Prostate gland (tissue), 2 donors: ENCODE measurements at regions not wholly inside any gene's neighbourhood (a gene's known extent, or its start where the extent isn't known, plus 50 kb on each side); places are given as distances from the start of the nearest gene placed in this dataset.

Experiments used
- CTCF ChIP-seq, 4 experiments: fragments of 200-600 bp in 2 of 4; fragments of 450-650 bp in 2 of 4; sonication (generic) in 2 of 4; IDR thresholded peaks; 1 replicate in 3 of 4; 2 replicates in 1 of 4; pipeline ENCODE4 v1.5.1; 2016 to 2019; ENCODE audit warnings: antibody characterized with exemption in 4 of 4, mild to moderate bottlenecking in 2 of 4, moderate library complexity in 2 of 4
- POLR2A ChIP-seq: fragments of 450-650 bp; IDR thresholded peaks from one replicate; pipeline ENCODE4 v1.6.1; 2016; ENCODE audit warnings: antibody characterized with exemption, mild to moderate bottlenecking
- POLR2AphosphoS5 ChIP-seq: sonication (generic); formaldehyde crosslinking; IDR thresholded peaks from one replicate; pipeline ENCODE4 v1.6.1; 2017; ENCODE audit warnings: antibody characterized with exemption

DNA sequence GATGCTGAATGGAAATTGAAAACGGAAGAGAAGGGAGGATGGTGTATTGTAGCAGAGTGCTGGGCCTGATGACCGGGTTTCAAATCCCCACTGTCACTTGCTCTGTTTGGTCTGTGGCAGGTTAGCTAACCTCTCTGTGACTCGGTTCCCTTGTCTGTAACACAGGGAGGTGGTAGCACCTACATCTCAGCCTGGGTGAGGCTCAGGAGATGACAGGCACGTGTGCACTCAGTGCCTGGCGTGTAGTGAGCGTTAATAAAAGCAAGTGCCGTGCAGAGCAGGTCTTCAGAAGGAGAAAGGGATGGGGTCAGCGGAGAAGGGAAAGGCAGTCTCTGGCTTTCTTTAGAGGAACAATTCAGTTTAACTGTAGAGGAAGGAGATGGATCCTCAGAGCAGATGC, 125.5 kb upstream of the SMIM21 start:
- TF ChIP-seq POLR2AphosphoS5 (no peak), CTCF (IDR thresholded peaks at IDR 0.05) (no peak), POLR2A (no peak)
